GDM1 (cell line): ENCODE measurements at regions not wholly inside any gene's neighbourhood (a gene's known extent, or its start where the extent isn't known, plus 50 kb on each side); places are given as distances from the start of the nearest gene placed in this dataset.
"Not testable (repeated sequence)": the region's sequence is repeated elsewhere in the genome, so short reads cannot be mapped to it uniquely, and the experiment has no call there.

Experiments used
- DNase-seq: peaks from one replicate; lab custom pipeline; 2025; lab: John Stamatoyannopoulos, UW

DNA sequence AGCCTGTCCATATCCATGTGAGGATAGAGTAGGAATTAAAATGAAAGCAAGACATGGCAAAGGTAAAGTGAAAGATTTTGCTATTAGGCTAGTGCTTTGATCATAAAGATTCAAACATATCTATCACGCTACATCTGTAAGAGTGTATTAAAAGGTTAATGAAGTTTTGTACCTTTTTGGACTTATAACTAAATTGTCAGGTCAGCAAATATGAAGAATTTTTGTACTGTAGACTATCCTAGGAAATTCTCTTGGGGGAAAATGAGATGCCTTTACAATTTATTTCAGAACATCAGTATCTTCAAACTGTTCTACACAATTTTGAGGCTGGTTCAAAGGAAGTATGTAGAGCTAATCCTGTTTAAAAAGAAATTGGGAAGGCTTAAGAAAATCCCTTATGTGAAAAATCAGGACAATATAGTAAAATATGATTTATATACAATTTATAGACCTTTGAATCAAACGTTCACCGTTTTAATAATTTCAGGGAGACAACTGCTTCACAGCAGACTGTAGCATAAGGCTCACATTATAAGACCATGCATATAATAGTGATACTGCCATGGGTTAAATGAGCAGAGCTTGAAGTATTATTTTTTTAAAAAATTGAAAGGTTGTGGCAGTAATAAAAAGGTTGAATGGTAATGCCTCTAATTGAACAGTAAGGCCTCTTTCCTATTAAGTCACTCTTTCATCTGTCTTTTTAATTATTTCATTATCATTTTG, 639.5 kb upstream of the ARRDC3 start:
- DNase-seq: no peak

DNA sequence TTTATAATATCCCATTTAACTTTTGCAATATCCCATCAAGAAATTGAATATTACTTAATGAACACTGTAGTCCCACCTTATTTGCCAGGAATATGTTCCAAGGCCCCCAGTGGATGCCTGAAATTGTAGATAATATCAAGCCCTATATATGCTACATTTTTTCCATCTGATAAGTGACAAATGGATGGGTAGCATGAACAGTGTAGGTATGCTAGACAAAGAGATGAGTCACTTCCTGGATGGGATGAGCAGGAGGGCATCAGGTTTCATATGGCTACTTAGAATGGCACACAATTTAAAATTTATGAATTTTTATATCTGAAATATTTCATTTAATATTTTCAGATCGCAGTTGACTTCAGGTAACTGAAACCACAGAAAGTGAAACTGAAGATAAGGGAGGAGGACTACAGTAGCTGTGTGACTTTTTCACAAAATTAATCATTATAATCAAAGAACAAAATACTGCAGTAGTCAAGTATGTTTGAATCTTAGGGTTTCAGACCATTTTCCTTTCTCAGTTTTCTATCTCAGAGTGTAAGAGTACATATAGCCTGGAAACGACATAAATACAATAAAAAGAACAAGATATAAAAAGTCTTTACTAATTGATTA, 636.4 kb upstream of the ARRDC3 start:
- no peak for DNase-seq

DNA sequence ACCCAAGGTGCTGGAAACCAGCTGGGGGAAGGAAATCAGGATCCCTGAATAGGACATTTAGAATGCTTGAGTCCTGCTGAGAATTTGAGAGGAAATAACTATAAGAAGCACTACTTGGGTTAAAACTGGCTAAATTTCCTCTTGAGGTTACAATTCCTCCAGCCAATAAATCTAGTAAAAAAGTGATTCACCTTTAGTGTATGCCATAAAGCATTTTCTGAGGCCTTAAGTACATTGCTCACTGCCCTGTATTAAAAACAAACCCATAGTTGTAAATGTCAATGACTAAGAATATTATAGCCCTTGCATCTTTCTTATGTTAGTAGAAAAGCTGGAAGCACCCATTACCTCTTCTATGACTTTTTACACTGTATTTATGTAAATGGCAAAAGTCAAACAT, 634.7 kb upstream of the ARRDC3 start:
- DNase-seq: no peak

DNA sequence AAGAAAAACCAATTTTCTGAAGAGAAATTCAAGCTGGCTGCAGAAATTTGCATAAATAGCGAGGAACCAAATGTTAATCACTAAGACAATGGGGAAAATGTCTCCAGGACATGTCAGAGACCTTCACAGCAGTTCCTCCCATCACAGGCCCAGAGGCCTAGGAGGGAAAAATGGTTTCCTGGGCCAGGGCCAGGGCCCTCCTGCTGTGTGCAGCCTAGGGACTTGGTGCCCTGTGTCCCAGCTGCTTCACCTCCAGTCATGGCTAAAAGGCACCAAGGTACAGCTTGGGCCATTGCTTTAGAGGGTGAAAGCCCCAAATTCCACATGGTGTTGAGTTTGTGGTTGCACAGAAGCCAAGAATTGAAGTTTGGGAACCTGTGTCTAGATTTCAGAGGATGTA, 628.7 kb upstream of the ARRDC3 start:
- DNase-seq: not testable (repeated sequence)

DNA sequence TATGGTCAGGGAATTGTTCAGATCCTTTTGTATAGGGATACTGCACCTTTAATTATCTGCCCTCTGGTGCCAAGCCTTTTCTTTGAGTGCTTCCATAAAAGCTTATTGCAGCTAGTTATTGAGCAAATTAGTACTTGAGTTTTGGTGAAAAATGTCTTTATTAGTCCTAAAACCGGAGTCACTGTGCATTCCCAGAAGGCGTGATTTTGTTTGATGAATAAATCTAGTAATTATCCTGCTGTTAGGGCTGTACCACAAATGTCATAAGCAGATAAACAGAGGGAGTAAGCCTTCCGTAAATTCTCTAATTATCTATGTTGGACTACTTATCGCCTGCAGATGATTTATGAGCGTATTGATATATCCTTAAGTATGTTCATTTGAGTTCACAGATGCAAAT, 620.7 kb upstream of the ARRDC3 start:
- no peak for DNase-seq

DNA sequence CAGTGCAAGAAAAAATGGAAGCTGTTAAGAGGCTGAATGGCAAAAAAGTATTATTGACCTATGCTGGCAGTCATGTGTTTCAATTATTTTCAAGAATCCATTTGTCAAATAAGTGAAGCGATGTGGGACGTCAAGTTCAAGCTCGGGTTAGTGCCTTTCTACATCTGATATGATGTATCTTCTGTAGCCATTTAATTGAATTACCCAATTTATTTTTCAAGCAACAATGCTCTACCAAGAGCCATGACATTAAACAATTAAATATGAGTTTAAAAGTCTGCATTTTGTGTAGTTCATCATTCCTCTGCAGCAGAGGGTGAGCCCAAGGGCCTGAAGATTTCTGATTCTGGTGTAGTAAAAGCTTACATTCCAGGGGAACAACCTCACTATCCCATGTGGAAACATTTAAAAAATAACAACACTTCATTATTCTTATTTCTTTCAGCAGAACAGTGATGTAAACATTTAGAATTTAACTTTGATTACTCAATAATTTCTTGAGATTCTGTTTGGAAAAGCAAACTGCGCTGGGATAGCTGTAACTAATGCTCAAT, 619.7 kb upstream of the ARRDC3 start:
- no peak for DNase-seq

DNA sequence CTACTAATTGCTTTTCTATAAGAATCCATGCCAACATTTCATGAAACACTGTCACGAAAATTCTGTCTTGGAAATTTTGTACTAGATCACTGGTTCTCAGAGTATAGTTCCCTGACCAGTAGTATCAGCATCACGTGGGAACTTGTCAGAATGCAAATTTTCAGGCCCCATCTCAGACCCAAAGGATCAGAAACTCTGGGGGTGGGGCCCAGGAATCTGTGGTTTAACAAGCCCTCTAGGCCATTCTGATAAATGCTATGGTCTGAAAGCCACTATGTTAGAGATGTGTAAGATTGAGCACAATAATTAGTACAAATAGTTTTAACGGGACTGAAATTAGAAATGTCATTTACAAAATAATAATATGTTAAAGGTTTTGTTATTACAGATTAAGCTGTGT, 615.7 kb upstream of the ARRDC3 start:
- DNase-seq: no peak

DNA sequence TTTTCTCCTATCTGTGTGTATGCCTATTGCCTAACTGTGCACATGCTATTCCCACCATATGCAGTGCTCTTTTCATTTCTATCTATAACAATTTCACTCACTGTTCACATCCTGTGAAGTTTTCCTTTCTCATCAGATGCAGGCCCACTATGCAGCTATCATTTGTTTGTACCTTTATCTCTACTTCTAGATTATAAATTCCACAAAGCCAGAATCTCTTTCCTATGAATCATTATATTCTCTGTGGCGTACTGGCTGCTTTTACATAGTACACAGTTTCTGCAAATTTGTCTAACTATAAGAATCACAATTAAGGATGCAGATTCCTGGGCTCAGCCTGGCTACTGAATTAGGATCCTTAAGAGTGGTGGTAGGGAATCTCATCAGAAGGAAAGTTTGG, 600.8 kb upstream of the ARRDC3 start:
- no peak for DNase-seq

DNA sequence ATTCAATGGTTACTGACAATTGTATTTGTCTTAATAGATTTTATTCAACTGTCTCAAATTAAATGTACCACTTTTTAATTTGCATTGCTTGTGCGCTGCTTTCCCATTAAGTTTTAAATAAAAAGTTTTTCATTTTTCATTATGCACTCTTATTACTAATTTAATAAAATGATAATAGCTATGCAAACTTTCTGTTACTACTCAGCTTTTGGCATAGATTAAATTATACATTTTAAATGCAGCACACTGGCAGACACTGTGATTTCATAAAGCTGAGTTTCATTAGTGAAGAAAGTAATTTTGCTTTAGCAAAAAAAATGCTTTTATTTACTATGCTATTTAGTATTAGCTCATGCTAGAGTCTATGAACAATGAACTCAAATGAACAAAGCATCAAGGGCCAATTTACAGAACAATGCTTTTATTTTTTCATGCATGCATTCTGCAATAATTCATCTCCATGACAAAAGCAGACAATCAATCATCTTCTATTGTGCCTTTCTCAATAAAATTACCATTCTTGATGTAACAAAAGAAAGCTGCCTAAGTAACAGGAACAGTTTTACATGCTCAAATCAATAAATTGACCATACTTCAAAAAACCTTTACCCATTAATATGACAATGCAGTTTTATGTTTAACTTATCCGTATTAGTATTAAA, 595.2 kb upstream of the ARRDC3 start:
- DNase-seq: no peak

DNA sequence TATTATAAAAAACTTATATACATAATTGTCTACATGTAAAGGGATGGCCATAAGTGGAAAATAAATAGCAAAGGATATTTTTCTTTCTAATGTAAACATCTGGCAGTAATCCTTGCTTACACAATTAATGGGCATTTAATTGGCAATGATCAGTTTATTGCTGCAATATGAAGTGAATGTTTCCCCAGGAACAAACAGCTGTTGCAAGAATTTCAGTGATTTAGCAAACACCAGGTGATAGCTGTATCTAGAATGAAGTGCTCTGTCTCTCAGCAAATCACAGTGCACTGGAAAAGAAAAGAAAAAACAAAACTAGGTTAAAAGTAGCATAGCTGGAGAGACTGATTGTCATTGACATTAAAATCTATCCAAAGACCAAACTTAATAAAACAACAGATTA, 594.5 kb upstream of the ARRDC3 start:
- no peak for DNase-seq

DNA sequence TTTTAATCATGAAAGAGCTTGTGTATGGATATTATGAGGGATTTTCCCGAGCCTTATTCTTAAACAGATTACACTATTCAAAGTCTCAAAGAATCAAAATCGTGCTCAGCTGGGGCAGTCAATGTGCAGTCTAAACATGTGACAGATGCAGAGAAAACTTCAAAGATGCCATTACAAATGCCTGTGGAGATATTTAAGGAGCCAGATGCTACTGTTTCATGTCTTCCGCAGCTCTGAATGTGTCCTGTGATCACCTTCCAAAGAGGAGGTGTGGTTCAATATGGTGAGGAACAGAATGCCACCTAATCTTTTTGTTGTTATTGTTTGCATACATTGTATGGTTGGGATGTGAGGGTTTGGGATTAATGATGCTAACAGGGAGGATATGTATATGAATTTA, 593.3 kb upstream of the ARRDC3 start:
- no peak for DNase-seq

DNA sequence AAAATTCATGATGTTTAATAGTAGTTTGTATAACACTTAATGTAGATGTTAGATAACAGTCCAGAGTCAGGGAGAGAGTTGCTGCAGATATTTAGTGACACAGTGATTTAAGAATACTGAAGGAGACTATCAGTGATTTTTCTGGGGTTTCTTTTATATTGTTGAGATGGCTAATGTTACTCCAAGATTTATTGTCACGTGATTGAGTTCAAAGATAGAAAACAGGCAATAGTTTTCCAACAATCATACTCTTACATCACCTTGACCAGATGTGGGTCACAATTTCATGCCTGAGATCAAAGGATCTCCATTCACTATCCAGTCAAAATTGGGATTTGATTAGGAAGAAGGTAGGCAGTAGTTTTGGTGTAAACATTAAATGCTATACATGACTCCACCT, 580.0 kb upstream of the ARRDC3 start:
- DNase-seq: no peak

DNA sequence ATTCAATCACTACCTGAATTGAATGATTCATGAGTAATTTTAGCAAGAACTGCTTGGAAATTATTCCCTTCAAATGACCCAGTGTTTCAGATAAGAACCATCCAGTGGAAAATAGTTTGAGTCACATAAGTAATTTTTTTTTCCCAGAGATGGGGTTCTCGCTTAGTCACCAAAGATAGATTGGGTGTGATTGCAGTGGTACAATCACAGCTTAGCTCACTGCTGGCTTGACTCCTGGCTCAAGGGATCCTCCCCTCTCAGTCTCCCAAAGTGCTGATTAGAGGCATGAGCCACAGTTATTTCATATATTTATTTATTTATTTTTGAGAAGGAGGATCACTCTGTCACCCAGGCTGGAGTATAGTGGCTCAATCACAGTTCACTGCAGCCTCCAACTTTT, 574.5 kb upstream of the ARRDC3 start:
- no peak for DNase-seq

DNA sequence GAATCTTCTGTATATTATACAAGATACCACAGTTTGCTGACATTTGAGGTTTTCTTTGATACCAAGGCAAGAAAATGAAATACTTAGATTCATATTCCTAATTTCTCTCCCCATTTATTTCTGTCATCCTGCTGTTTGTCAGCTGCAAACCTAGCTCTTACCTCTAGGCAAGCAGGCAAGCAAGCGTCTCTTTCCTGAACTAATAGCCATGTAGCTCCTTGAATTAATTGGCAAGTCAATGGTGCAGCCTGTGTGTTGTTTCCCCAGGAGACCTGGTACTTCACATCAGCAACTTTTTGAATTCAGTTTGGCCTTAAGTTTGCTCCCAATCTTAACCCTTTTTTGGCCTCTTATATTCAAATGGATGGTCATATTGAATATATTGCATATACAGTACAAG, 573.6 kb upstream of the ARRDC3 start:
- no peak for DNase-seq

DNA sequence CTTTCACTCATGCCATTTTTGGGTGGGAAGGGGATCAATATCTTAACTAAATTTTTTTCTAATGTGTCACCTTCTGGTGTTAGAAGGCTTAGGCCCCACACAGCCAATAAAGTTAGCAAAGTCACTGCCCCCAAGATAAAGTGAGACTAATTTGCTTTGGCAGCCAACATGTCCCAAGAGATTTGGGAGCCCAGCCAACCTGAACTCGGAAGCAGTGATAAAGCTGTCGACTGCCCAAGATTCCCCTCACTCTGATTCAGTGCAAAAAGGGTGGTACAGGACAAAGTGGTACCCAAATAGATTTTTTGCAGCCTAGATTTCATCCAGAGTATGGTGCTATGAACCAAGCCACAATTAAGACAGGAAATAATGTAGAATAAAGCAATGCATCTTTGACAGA, 572.5 kb upstream of the ARRDC3 start:
- no peak for DNase-seq

DNA sequence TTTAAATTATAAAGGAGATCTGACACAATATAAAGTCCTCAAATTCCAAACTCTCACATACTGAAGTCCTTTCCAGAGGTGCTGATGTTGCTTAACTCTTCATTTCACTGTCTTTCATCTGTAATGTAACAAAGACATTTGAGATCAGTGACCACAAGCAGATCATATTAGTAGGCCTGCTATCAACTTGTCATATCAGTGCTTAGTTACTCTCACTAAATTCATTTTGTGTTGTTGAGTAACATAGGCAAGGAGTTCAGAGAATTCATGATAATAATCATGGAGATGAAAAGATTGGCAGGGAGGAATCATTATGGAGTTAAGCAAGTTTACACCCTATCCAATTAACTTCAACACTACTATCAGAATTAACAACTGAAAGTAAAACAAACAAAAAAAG, 571.0 kb upstream of the ARRDC3 start:
- no peak for DNase-seq

DNA sequence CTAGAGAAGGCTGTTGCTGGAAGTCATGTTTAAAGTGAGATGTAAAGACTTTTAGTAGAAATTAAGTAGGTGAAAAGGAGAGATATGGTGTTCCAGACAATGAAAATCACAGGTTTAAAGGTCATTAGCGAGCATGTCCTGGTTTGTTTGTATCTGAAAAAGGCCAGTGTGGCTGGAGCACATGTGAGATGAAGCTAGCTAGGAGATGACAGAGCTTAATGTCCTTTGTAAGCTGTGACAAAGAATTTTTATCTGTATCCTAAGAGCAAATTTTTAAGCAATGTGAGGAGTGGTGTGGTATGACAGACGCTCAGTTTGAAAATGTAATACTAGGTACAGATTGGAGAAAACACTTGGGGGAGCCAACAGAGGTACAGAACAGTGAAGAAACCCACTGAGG, 567.2 kb upstream of the ARRDC3 start:
- no peak for DNase-seq

DNA sequence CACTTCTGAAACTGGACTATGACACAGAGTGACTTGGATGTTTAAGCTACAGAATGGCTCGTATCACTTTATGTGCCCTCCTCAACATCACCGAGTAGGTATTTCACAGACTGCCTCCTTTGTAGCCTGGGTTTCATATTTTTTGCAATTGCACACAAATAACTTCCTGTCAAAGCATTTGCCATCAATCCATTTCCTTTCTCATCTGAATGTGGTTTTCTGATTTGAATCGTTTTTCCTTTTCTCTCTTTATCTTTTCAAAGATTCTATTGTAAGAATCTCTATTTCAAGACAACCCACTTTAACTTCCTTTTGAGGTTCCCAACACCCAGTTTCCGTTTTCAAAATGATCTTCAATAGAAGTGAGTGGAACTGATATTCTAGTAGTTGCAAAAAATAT, 563.8 kb upstream of the ARRDC3 start:
- DNase-seq: no peak

DNA sequence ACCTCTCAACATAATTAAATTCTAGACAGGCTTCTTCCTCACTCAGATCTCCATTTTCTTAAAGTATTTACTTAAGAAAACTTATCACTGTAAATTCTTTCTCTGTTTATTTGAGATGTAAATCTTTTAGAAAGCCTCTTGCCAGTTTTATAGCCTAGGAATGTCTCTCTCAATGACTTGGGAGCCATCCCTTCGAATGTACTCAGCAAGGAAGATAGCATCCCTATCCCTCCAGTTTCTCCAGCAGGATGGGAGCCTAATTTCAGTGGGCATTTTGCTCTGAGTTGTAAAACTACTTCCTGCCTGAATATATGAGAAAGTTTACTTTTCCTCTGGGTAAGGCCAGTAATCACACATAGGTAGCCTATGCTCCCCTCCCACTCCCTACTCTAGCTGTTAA, 558.5 kb upstream of the ARRDC3 start:
- no peak for DNase-seq

DNA sequence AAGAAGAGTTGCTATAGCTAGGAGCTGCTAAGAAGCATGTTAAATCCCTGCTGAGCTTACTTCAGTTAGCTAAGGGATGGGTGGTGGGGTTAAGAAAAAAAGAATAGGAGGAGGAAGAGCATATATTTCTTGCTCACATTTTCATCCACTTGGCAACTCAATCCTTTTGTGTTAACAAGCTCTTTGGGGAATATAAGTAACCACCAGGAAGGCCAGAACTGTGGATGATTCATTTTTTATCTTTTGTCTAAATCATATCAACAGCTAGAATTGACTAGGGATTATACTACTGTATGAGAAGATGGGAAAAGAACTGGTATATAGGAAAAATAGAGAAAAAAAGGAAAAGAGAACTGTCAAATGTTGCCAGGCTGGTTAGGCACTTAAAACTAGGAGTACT, 555.3 kb upstream of the ARRDC3 start:
- no peak for DNase-seq

DNA sequence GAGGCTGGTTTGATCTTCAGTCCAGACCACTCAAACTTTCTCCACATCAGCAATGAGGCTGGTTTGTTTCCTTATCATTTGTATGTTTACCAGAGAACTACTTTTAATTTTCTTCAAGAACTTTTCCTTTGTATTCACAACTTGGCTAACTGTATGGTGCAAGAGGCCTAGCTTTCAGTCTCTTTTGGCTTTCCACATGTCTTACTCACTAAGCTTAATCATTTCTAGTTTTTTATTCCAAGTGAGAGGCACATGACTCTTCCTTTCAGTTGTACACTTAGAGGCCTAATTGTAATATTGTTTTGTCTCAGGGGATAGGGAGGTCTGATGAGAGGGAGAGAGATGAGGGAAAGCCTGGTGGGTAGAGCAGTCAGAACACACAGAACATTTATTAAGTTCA, 554.0 kb upstream of the ARRDC3 start:
- no peak for DNase-seq

DNA sequence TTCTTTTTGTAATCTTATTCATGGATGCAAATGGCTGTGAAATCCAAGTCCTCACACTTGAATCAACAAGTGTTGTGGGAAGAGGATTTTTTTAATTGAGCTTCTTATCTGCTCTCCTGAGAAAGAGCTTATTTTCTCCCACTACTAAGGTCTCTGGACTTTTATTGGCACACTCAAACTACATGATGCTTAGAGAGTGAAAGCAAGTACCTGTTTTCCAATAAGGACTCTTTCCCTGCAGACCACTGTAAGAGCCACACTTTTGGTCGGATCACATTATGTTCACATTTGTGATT, 546.4 kb upstream of the ARRDC3 start:
- no peak for DNase-seq

DNA sequence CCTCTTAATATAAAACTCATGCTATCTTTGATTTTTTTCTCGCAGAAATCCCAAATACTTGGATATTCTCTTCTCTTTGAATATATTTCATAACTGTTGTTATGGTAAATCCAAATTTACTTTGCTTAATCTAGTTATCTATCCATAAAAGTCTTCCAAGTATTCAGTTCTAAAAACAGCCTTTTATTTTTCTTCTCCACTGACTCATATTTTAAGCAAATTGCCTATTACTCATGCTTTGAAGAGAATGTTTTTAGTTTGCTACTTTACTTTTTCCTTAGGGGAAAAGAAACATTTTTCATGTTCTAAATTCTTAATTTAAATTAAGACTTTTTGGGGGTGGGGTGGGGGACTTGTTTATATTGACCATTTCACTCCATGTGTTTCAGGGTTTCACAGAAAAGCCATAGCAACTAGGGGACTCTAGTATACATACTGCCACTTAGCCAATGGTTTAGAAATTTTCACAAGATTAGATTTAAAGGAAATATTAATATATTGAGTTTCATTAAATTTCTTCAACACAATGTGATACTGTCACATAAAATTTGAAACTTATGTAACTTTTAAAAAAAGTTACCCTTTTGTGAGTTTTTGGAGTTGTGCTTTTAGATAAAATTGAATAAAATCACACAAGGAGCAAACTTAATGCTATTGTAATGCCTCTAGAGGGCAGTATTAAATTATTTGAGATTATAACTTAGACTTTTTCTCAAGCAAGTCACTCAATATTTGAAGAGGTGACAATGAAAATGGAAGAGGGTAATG, 545.8 kb upstream of the ARRDC3 start:
- DNase-seq: no peak
